ENCODE measurements at regions not wholly inside any gene's neighbourhood (a gene's known extent, or its start where the extent isn't known, plus 50 kb on each side); places are given as distances from the start of the nearest gene placed in this dataset.

DNA sequence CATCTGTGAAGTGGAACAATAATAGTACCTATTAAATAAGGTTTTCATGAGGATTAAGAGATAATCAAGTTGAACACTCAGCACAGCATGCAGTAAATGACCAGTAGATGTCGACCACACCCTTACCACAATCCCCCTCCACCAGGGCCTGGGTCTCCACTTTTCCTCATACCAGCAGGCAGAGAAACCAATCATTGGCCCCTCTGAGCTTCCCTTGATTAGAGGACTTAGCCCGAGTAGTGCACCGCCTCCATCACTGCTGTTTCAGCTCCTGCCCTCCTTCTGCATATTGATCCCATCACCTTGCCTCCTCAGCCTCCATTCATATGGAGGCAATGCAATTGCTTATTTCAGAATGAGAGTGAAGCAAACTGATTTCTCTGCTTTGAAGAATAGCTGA, 96.5 kb upstream of the CDH11 start:
- Histone ChIP-seq H3K4me1 (replicated peaks in 1 of 2) (peaks cover 6 to 10% of the 10 kb centered on the region in 2 donors), H3K4me3 (no peak overlapping the region), H3K27ac (no peak overlapping the region)
- in situ Hi-C loops (cut with MboI; ENCODE audit: low pct_unique_long_range_greater_than_20kb in 2 of 9, low sequenced_read_pairs in 9 of 9, unreplicated experiment in 9 of 9) = no loop called here
- 17 to 100% (median 70%) methylated on average over 1 to 3 of the region's 3 CpGs; no CpG with 5 or more reads in 4 of the 10 experiments for WGBS, 10 experiments
- no peak for ATAC-seq (replicated peaks in 6 of 8)

DNA sequence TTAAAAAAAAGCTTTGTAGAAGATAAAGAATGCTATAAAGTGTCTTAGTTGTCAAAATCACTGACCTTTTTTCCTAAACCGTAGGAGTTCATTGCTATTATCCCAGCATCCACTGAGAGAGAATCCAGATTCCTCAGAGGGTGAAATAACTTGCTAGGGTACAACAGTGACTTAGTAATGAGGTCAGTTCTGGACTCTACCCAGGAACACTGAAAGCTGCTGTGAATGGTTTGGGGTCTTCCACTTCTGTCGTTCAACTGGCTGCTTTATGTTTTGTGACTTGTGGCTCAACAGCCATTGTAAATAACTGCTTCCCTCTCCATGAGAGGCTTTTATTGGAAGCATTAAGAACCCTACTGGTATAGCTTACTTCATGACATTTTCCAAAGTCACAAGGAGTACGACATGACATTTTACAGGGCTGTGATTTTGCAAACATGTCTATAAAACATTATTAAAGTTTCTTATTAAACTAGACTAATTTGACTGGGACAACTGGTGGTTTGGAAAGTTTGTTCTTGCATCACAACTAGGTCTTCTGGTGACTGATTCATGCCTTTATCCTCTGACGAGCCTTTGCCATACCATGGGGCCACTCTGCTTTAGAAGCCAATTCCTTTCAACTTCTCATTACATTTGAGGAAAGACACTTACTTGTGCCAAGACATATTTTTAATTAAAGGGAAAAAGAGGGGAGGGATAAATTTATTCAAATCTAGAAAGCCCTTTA, 92.2 kb upstream of the CDH11 start:
- in situ Hi-C loops (cut with MboI; ENCODE audit: low pct_unique_long_range_greater_than_20kb in 2 of 9, low sequenced_read_pairs in 9 of 9, unreplicated experiment in 9 of 9) = no loop called here
- Histone ChIP-seq H3K4me1 (replicated peaks in 1 of 2) (peaks cover 2 to 6% of the 10 kb centered on the region in 2 donors), H3K27ac (no peak overlapping the region), H3K4me3 (no peak overlapping the region)
- WGBS, 10 experiments = 0 to 100% (median 77%) methylated on average over 1 to 4 of the region's 4 CpGs
- no peak for ATAC-seq (replicated peaks in 6 of 8)

DNA sequence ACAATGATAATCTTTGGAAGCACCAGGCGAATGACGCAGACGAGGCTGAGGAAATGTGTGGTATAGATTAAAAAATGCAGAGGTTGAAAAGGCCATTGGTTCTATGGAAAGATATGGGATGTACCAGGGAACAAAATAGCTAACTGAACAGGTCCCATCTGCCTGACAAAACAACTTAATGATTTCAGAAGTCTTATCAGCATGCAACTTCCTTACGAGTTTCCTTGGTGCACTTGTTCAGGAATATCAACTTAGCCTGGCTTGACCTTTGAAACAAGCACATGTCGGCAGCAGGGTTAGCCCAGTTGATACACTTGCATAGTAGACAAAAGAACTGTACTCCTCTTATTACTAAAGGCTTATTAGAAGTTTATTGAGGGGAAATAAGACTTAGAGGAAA, 90.9 kb upstream of the CDH11 start:
- Histone ChIP-seq H3K4me1 (replicated peaks in 1 of 2) (peaks cover 2 to 6% of the 10 kb centered on the region in 2 donors), H3K4me3 (no peak overlapping the region), H3K27ac (no peak overlapping the region)
- no peak for ATAC-seq (replicated peaks in 6 of 8)
- 80 to 100% (median 92%) methylated on average over 1 to 5 of the region's 5 CpGs; no CpG with 5 or more reads in 2 of the 10 experiments for WGBS, 10 experiments
- in situ Hi-C loops (cut with MboI; ENCODE audit: low pct_unique_long_range_greater_than_20kb in 2 of 9, low sequenced_read_pairs in 9 of 9, unreplicated experiment in 9 of 9) = no loop called here

DNA sequence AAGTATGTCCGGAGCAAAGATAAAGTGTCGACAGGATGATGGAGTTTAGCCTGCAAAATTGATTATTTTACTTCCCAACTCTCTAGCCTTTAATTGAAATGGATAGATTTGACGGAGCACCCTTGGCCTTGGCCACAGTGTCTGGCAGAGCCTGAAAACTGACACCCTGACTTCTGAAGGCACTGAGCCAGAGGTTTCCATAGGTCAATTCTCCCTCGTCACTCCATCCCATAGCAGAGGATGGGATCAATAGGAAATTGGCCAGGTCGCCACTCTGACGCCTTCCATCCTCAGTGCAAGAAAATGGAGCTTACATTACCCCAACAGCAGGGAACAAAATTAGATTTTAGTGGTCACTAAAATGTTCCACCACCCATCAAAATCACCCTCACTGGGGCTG, 90.4 kb upstream of the CDH11 start:
- Histone ChIP-seq H3K4me1 (replicated peaks in 1 of 2) (peaks cover 2 to 6% of the 10 kb centered on the region in 2 donors), H3K27ac (no peak overlapping the region), H3K4me3 (no peak overlapping the region)
- ATAC-seq (replicated peaks in 6 of 8) = no peak
- 42 to 86% (median 73%) methylated on average over 1 to 6 of the region's 6 CpGs; no CpG with 5 or more reads in 1 of the 10 experiments for WGBS, 10 experiments
- in situ Hi-C loops (cut with MboI; ENCODE audit: low pct_unique_long_range_greater_than_20kb in 2 of 9, low sequenced_read_pairs in 9 of 9, unreplicated experiment in 9 of 9) = no loop called here

DNA sequence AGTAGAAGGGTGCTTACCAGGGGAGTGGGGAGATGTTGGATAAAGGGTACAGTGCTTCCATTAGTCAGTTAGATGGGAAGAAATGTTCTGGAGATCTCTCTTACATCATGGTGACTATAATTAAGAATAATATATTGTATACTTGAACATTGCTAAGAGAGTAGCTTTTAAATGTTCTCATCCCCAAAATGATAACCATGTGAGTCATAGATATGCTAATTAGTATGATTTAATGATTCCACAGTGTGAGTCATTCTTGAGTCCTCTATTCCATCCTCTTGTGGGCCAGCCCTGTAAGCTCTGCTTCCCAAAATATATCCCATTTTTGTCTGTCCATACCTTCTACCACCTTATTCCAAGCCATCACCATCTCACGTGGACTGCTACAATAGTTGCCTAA, 80.6 kb upstream of the CDH11 start:
- Histone ChIP-seq H3K4me1 (replicated peaks in 1 of 2) (no peaks in the 10 kb centered on the region), H3K27ac (no peak overlapping the region), H3K4me3 (no peak overlapping the region)
- in situ Hi-C loops (cut with MboI; ENCODE audit: low pct_unique_long_range_greater_than_20kb in 2 of 9, low sequenced_read_pairs in 9 of 9, unreplicated experiment in 9 of 9) = no loop called here
- ATAC-seq (replicated peaks in 6 of 8) = peak in 3 of 8 experiments; percentile 64 to 94 (median 92)
- WGBS, 10 experiments = 14 to 100% (median 94%) methylated on average over 1 of the region's 1 CpG; no CpG with 5 or more reads in 4 of the 10 experiments

DNA sequence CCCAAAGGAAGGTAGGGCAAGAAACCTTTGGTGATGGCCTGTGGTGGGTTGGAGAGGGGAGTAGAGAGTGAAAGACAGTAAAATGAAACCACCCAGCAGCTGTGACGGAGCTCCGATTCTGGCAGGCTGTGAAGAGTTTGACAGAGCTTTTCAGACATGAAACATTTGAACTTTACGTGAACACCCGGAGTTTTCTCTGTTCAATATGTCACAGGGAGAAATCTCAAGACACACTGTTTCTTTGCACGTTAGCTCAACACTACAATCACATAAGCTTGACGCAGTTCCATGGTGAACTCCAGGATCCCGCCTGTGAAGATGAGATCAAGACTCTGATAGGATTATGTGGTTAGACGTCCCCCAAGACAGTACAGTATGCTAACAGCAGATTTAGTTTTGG, 79.6 kb upstream of the CDH11 start:
- in situ Hi-C loops (cut with MboI; ENCODE audit: low pct_unique_long_range_greater_than_20kb in 2 of 9, low sequenced_read_pairs in 9 of 9, unreplicated experiment in 9 of 9) = no loop called here
- Histone ChIP-seq H3K27ac (no peak overlapping the region), H3K4me1 (replicated peaks in 1 of 2) (no peaks in the 10 kb centered on the region), H3K4me3 (no peak overlapping the region)
- WGBS, 10 experiments = 34 to 94% (median 87%) methylated on average over 2 to 8 of the region's 8 CpGs; no CpG with 5 or more reads in 2 of the 10 experiments
- ATAC-seq (replicated peaks in 6 of 8) = no peak

DNA sequence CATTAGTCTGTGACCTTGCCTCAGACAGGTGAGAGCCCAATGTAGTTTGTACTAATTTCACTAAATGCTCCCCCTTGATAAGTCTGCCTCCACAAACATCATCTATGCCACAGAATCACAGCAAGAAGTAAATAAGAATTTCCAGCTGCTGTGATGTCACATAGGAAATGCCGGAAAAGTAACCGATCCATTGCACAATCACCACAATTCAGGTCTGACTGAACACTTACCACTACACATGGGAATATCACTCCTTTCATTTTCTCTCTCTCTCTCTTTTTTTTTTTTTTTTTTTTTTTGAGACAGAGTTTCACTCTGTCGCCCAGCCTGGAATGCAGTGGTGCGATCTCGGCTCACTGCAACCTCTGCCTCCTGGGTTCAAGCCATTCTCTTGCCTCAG, 79.0 kb upstream of the CDH11 start:
- no peak for ATAC-seq (replicated peaks in 6 of 8)
- H3K27ac ChIP-seq = no peak overlapping the region
- no peak overlapping the region for H3K4me3 ChIP-seq
- in situ Hi-C loops (cut with MboI; ENCODE audit: low pct_unique_long_range_greater_than_20kb in 2 of 9, low sequenced_read_pairs in 9 of 9, unreplicated experiment in 9 of 9) = no loop called here
- no peaks in the 10 kb centered on the region for H3K4me1 ChIP-seq (replicated peaks in 1 of 2)
- WGBS, 10 experiments = 66 to 100% (median 98%) methylated on average over 1 to 5 of the region's 5 CpGs; no CpG with 5 or more reads in 2 of the 10 experiments

DNA sequence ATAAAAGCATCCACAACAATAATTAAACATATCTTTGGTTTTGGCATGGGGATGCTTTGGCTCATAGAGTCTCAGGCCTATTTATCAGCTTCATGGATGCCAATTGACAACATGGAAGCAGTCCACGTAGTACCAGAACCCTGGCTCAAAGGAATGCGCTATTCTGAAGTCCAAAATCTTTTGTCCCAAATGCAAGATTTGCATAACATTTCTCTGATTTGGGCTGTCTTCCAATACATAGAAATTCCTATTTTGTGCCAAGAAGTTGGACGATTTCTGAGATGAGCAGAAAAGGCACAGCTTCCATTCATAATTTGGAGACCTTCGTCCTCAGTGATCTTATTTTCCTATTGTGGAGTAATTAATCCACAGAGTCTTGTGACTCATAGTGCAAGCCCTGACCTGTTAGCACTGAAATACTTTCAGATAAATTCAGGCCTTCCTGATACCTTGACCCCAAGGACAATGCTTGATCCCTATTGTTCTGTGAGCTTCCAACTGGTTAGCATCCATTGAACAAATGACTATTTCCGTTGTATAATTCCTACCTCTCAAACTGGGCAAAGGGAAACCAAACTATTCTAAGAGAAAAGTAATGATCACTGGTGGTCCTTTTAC, 78.4 kb upstream of the CDH11 start:
- in situ Hi-C loops (cut with MboI; ENCODE audit: low pct_unique_long_range_greater_than_20kb in 2 of 9, low sequenced_read_pairs in 9 of 9, unreplicated experiment in 9 of 9) = no loop called here
- Histone ChIP-seq H3K4me3 (no peak overlapping the region), H3K27ac (no peak overlapping the region), H3K4me1 (replicated peaks in 1 of 2) (no peaks in the 10 kb centered on the region)
- WGBS, 10 experiments = 71 to 100% (median 94%) methylated on average over 2 to 5 of the region's 5 CpGs
- no peak for ATAC-seq (replicated peaks in 6 of 8)

DNA sequence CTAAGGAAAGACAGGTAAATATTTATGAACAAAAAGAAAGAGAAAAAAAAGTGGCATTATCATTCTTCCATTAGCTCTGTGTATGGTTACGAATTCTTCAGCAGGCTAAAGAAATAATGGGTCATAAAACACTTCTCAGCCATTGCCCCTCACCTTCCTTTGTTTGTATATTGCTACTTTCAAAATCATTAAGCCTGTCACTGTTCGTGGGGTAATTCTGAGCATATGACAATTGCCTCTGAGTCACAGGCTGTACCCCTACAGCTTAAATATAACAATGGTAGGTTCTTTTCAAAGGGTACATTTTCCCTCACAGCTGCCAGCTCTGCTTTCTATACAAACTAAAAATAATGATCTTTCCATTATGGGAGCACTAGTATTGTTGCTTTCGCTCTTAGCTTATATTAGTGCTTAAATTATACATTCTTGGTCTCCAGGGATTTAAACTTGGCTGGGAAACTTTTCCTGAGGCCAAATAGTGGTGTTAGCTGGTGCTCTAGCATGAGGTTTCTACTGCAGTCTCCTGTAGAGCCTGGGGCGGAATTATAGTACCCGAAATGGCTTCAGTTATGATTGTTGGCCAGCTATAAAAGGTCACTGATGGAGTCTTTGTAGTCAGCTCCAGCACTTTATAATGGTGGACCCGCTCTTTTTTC, 74.7 kb upstream of the CDH11 start:
- ATAC-seq (replicated peaks in 6 of 8) = peak in 5 of 8 experiments; percentile 33 to 64 (median 58)
- Histone ChIP-seq H3K27ac (no peak overlapping the region), H3K4me1 (replicated peaks in 1 of 2) (no peaks in the 10 kb centered on the region), H3K4me3 (no peak overlapping the region)
- in situ Hi-C loops (cut with MboI; ENCODE audit: low pct_unique_long_range_greater_than_20kb in 2 of 9, low sequenced_read_pairs in 9 of 9, unreplicated experiment in 9 of 9) = no loop called here
- WGBS, 10 experiments = 37 to 100% (median 70%) methylated on average over 1 to 6 of the region's 6 CpGs

DNA sequence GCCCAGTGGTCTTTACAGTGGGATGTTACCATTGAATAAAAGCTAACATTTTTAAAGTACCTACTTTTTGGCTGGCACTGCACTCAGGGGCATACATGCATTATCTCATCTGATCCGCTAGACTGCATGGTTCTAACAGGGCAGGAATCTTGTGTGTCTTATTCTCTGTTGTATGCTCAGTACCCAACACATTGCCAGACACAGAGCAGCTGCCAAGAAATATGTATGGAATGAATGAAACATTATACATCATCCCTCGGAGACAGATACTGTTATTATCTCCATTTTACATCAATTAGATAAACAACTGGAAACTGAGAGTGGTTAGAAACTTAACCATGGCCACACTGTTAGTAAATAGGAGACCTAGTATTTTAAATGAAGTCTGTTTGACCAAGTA, 74.1 kb upstream of the CDH11 start:
- 20 to 100% (median 76%) methylated on average over 1 to 2 of the region's 2 CpGs; no CpG with 5 or more reads in 2 of the 10 experiments for WGBS, 10 experiments
- Histone ChIP-seq H3K4me3 (no peak overlapping the region), H3K4me1 (replicated peaks in 1 of 2) (no peaks in the 10 kb centered on the region), H3K27ac (no peak overlapping the region)
- ATAC-seq (replicated peaks in 6 of 8) = no peak
- in situ Hi-C loops (cut with MboI; ENCODE audit: low pct_unique_long_range_greater_than_20kb in 2 of 9, low sequenced_read_pairs in 9 of 9, unreplicated experiment in 9 of 9) = no loop called here

DNA sequence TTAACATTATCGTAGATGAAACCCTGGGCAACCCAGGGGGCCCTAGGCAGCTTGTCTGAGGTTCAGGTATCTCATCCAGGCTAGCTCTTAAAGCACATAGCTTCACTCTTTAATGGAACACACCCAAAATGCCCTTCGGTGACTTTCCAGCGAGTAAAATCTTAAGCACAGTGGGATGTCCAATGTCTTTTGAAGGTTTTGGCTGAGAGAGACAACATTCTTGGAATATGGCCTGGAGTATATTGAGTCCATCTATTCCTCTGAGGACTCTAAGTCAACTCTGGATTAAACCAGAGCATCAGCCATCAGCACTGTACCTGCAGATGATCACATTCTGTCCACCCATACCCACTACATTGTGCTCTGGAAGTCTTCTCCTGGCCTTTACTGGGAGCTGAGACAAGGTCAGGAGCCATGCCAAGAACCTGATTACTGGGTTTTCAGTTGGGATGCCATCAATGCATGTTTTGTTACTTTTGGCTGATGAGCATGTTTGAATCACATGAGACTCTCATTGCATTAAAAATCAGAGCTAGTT, 63.4 kb upstream of the CDH11 start:
- Histone ChIP-seq H3K4me1 (replicated peaks in 1 of 2) (no peaks in the 10 kb centered on the region), H3K4me3 (no peak overlapping the region), H3K27ac (no peak overlapping the region)
- in situ Hi-C loops (cut with MboI; ENCODE audit: low pct_unique_long_range_greater_than_20kb in 2 of 9, low sequenced_read_pairs in 9 of 9, unreplicated experiment in 9 of 9) = no loop called here
- 0 to 90% (median 52%) methylated on average over 1 to 3 of the region's 3 CpGs; no CpG with 5 or more reads in 4 of the 10 experiments for WGBS, 10 experiments
- no peak for ATAC-seq (replicated peaks in 6 of 8)

DNA sequence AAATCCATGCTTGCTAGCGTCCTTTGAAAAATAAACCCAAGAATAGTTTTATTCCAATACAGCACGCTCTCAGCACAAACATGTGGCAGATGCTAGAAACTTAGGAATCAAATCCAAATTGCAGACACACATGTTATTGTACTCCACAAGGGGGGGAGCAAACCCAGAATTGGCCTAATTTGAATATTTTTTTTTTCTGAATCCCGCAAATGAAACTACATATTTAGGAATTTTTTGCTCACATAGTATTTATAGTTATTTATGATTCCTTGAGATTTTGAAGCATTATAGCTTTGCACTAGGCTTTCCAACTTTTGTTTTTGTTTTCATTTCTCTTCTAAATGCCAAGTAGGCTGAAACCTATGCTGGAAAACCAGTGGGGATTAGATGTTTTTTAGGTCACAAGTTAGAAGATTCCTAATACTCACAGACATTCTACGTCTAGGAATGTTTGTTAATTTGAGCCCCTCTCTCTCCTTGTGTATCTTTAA, 59.3 kb upstream of the CDH11 start:
- WGBS, 10 experiments = 8 to 93% (median 76%) methylated on average over 1 to 4 of the region's 4 CpGs
- Histone ChIP-seq H3K4me3 (no peak overlapping the region), H3K27ac (no peak overlapping the region), H3K4me1 (replicated peaks in 1 of 2) (no peaks in the 10 kb centered on the region)
- peak in 2 of 8 experiments; percentile 40 to 42 for ATAC-seq (replicated peaks in 6 of 8)
- in situ Hi-C loops (cut with MboI; ENCODE audit: low pct_unique_long_range_greater_than_20kb in 2 of 9, low sequenced_read_pairs in 9 of 9, unreplicated experiment in 9 of 9) = no loop called here

DNA sequence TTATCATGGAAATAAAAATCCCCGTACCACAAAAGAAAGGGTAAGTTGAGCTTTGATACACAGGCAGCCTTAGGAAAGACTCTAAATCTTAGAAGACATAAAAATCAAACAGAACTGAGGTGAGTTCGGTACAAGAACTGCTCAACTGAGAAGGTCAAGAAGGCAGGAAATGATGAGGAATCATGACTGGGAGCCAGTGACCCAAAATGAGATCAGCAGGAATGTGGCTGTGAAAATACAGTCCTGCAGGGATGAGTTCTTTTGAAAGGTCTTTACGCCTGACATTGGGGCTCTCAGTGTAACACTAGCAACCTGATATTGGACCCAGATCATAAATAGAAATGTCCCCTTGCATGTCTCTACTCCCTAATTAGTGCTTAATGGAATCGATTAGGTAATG, 56.3 kb upstream of the CDH11 start:
- no peak overlapping the region for H3K27ac ChIP-seq
- no peak overlapping the region for H3K4me3 ChIP-seq
- 24 to 90% (median 76%) methylated on average over 1 to 4 of the region's 4 CpGs for WGBS, 10 experiments
- in situ Hi-C loops (cut with MboI; ENCODE audit: low pct_unique_long_range_greater_than_20kb in 2 of 9, low sequenced_read_pairs in 9 of 9, unreplicated experiment in 9 of 9) = no loop called here
- no peaks in the 10 kb centered on the region for H3K4me1 ChIP-seq (replicated peaks in 1 of 2)
- ATAC-seq (replicated peaks in 6 of 8) = no peak
